Fibroblast of pulmonary artery (primary cell): ENCODE measurements at regions not wholly inside any gene's neighbourhood (a gene's known extent, or its start where the extent isn't known, plus 50 kb on each side); places are given as distances from the start of the nearest gene placed in this dataset.
A peak's percentile ranks its signal among the peaks of the same experiment; 100 is the strongest.
"Not testable (repeated sequence)": the region's sequence is repeated elsewhere in the genome, so short reads cannot be mapped to it uniquely, and the experiment has no call there.

Experiments
- DNase-seq: peaks from one replicate; pipeline ENCODE4 v3.0.0-alpha.2; 2010; ENCODE audit warnings: low read depth
- H3K4me3 ChIP-seq: replicated peaks from 2 replicates; pipeline ENCODE4 v1.5.1; 2011; ENCODE audit warnings: low read depth, mild to moderate bottlenecking, control low read depth, low read length, moderate library complexity
- CTCF ChIP-seq: IDR thresholded peaks from 2 replicates; pipeline ENCODE4 v1.5.1; 2011; ENCODE audit warnings: mild to moderate bottlenecking, control low read depth, low read length, inconsistent platforms; ENCODE audit errors: missing control alignments

- no peak for TF ChIP-seq CTCF
- no peak for DNase-seq
- H3K4me3 ChIP-seq = no peak overlapping the region
These were observed 66.2 kb upstream of the SMAD6 start for GRCh38 chr15:66635817-66636216.

- H3K4me3 ChIP-seq, DNase-seq: not testable (repeated sequence)
These were observed 65.0 kb upstream of the SMAD6 start for GRCh38 chr15:66637044-66637443.

GRCh38 chr15:66638377-66638776 lies 63.7 kb upstream of the SMAD6 start:
- H3K4me3 ChIP-seq = no peak overlapping the region
- DNase-seq = no peak
- TF ChIP-seq CTCF = no peak

GRCh38 chr15:66641485-66642315 lies 60.3 kb upstream of the SMAD6 start:
- no peak for TF ChIP-seq CTCF
- no peak overlapping the region for H3K4me3 ChIP-seq
- DNase-seq = no peak

GRCh38 chr15:66642514-66642913 lies 59.5 kb upstream of the SMAD6 start:
- H3K4me3 ChIP-seq = no peak overlapping the region
- no peak for DNase-seq
- TF ChIP-seq CTCF = no peak

GRCh38 chr15:66643033-66643432 lies 59.0 kb upstream of the SMAD6 start:
- DNase-seq = no peak
- TF ChIP-seq CTCF = no peak
- H3K4me3 ChIP-seq = no peak overlapping the region

GRCh38 chr15:66644000-66644787 lies 57.8 kb upstream of the SMAD6 start:
- no peak for TF ChIP-seq CTCF
- peak; percentile 24 for DNase-seq
- no peak overlapping the region for H3K4me3 ChIP-seq
